Uterus (tissue), 2 donors: ENCODE measurements at regions not wholly inside any gene's neighbourhood (a gene's known extent, or its start where the extent isn't known, plus 50 kb on each side); places are given as distances from the start of the nearest gene placed in this dataset.

Source experiments
- CTCF ChIP-seq, 4 experiments: fragments of 200-600 bp in 2 of 4; fragments of 450-650 bp in 2 of 4; sonication (generic) in 2 of 4; IDR thresholded peaks; one replicate each; pipeline ENCODE4 v1.5.1; 2016 to 2019; ENCODE audit warnings: antibody characterized with exemption in 4 of 4, mild to moderate bottlenecking in 2 of 4, moderate library complexity in 1 of 4
- POLR2A ChIP-seq, 2 donors: fragments of 450-650 bp; IDR thresholded peaks; one replicate each; pipeline ENCODE4 v1.6.1; 2016; ENCODE audit warnings: antibody characterized with exemption in 2 of 2, mild to moderate bottlenecking in 1 of 2, moderate library complexity in 1 of 2

GRCh38 chr1:169048043-169048442 is 58.4 kb upstream of the ATP1B1 start:
- TF ChIP-seq CTCF (IDR thresholded peaks at IDR 0.05): no peak
- no peak for TF ChIP-seq POLR2A (IDR thresholded peaks at IDR 0.05)
